ENCODE measurements at regions not wholly inside any gene's neighbourhood (a gene's known extent, or its start where the extent isn't known, plus 50 kb on each side); places are given as distances from the start of the nearest gene placed in this dataset.
A peak's percentile ranks its signal among the peaks of the same experiment; 100 is the strongest.

- Histone ChIP-seq H3K9me2 (replicated peaks; ENCODE audit: insufficient read depth, low read length) (no peaks in the 10 kb centered on the region), H3K4me3 (ENCODE audit: low read length) (no peak overlapping the region), H3K27me3 (replicated peaks; ENCODE audit: insufficient read depth, low read length) (no peaks in the 10 kb centered on the region), H3K9me3 (replicated peaks; ENCODE audit: insufficient read depth, low read length) (no peaks in the 10 kb centered on the region), H3K4me2 (ENCODE audit: low read depth, low read length) (no peak overlapping the region), H3K4me1 (ENCODE audit: low read length) (no peaks in the 10 kb centered on the region), H4K20me1 (ENCODE audit: insufficient read depth, low read length) (no peaks in the 10 kb centered on the region), H3K79me2 (ENCODE audit: low read length) (no peaks in the 10 kb centered on the region), H3K27ac (ENCODE audit: low read length) (no peak overlapping the region), H2AFZ (ENCODE audit: low read length) (no peak overlapping the region), H3K36me3 (replicated peaks; ENCODE audit: insufficient read depth, low read length) (no peaks in the 10 kb centered on the region), H3K9ac (ENCODE audit: low read length) (no peak overlapping the region), H3F3A (ENCODE audit: insufficient read depth, low read length) (no peaks in the 10 kb centered on the region)
- no peak for TF ChIP-seq EZH2 (optimal IDR thresholded peaks at IDR 0.05; ENCODE audit: low read depth, low read length)
- TF ChIP-seq EZH2phosphoT487 (IDR thresholded peaks at IDR 0.05; ENCODE audit: low read length), result no peak
- TF ChIP-seq CTCF (IDR thresholded peaks at IDR 0.05; ENCODE audit: low read length), result peak; percentile 11; the same call in 1 of the 2 replicates
- DNase-seq, result no peak
Measured at GRCh38 chr5:35345222-35345621, 114.9 kb upstream of the PRLR start.

GRCh38 chr5:35342664-35343063, 112.4 kb upstream of the PRLR start:
- TF ChIP-seq EZH2phosphoT487 (IDR thresholded peaks at IDR 0.05; ENCODE audit: low read length) (no peak), EZH2 (optimal IDR thresholded peaks at IDR 0.05; ENCODE audit: low read depth, low read length) (no peak), CTCF (IDR thresholded peaks at IDR 0.05; ENCODE audit: low read length) (no peak)
- Histone ChIP-seq H3K4me2 (ENCODE audit: low read depth, low read length) (no peak overlapping the region), H3K79me2 (ENCODE audit: low read length) (no peaks in the 10 kb centered on the region), H3F3A (ENCODE audit: insufficient read depth, low read length) (no peaks in the 10 kb centered on the region), H3K27me3 (replicated peaks; ENCODE audit: insufficient read depth, low read length) (no peaks in the 10 kb centered on the region), H4K20me1 (ENCODE audit: insufficient read depth, low read length) (no peaks in the 10 kb centered on the region), H3K9me3 (replicated peaks; ENCODE audit: insufficient read depth, low read length) (no peaks in the 10 kb centered on the region), H3K4me3 (ENCODE audit: low read length) (no peak overlapping the region), H3K9ac (ENCODE audit: low read length) (no peak overlapping the region), H2AFZ (ENCODE audit: low read length) (no peak overlapping the region), H3K36me3 (replicated peaks; ENCODE audit: insufficient read depth, low read length) (no peaks in the 10 kb centered on the region), H3K27ac (ENCODE audit: low read length) (no peak overlapping the region), H3K4me1 (ENCODE audit: low read length) (no peaks in the 10 kb centered on the region), H3K9me2 (replicated peaks; ENCODE audit: insufficient read depth, low read length) (no peaks in the 10 kb centered on the region)
- DNase-seq, result no peak

GRCh38 chr5:35341189-35341588, 110.9 kb upstream of the PRLR start:
- H3K4me2 ChIP-seq (ENCODE audit: low read depth, low read length), result no peak overlapping the region
- H3K9ac ChIP-seq (ENCODE audit: low read length), result no peak overlapping the region
- DNase-seq, result no peak
- no peak overlapping the region for H2AFZ ChIP-seq (ENCODE audit: low read length)
- H3K9me3 ChIP-seq (replicated peaks; ENCODE audit: insufficient read depth, low read length), result no peaks in the 10 kb centered on the region
- no peaks in the 10 kb centered on the region for H3F3A ChIP-seq (ENCODE audit: insufficient read depth, low read length)
- H3K27ac ChIP-seq (ENCODE audit: low read length), result no peak overlapping the region
- no peaks in the 10 kb centered on the region for H4K20me1 ChIP-seq (ENCODE audit: insufficient read depth, low read length)
- TF ChIP-seq CTCF (IDR thresholded peaks at IDR 0.05; ENCODE audit: low read length) (no peak), EZH2phosphoT487 (IDR thresholded peaks at IDR 0.05; ENCODE audit: low read length) (no peak), EZH2 (optimal IDR thresholded peaks at IDR 0.05; ENCODE audit: low read depth, low read length) (no peak)
- H3K79me2 ChIP-seq (ENCODE audit: low read length), result no peaks in the 10 kb centered on the region
- H3K9me2 ChIP-seq (replicated peaks; ENCODE audit: insufficient read depth, low read length), result no peaks in the 10 kb centered on the region
- H3K27me3 ChIP-seq (replicated peaks; ENCODE audit: insufficient read depth, low read length), result no peaks in the 10 kb centered on the region
- no peaks in the 10 kb centered on the region for H3K4me1 ChIP-seq (ENCODE audit: low read length)
- H3K4me3 ChIP-seq (ENCODE audit: low read length), result no peak overlapping the region
- no peaks in the 10 kb centered on the region for H3K36me3 ChIP-seq (replicated peaks; ENCODE audit: insufficient read depth, low read length)
